ENCODE measurements at regions not wholly inside any gene's neighbourhood (a gene's known extent, or its start where the extent isn't known, plus 50 kb on each side); places are given as distances from the start of the nearest gene placed in this dataset.

- TF ChIP-seq TAF1 (IDR thresholded peaks at IDR 0.05; ENCODE audit: low read depth) (no peak), CTCF (IDR thresholded peaks at IDR 0.05; ENCODE audit: poor library complexity, severe bottlenecking) (no peak), EZH2 (IDR thresholded peaks at IDR 0.05; ENCODE audit: borderline replicate concordance, insufficient read depth, low read length, poor library complexity, severe bottlenecking) (no peak), POLR2AphosphoS5 (IDR thresholded peaks at IDR 0.05) (no peak)
These were observed 79.4 kb downstream of the POU3F3 start for GRCh38 chr2:104933151-104933917.

All from neural cell (in vitro differentiated cells).